ENCODE measurements at regions not wholly inside any gene's neighbourhood (a gene's known extent, or its start where the extent isn't known, plus 50 kb on each side); places are given as distances from the start of the nearest gene placed in this dataset.
A peak's percentile ranks its signal among the peaks of the same experiment; 100 is the strongest.
"Not testable (repeated sequence)": the region's sequence is repeated elsewhere in the genome, so short reads cannot be mapped to it uniquely, and the experiment has no call there.

- not testable (repeated sequence) for H2AFZ ChIP-seq (ENCODE audit: low read depth, low read length); H3K9ac ChIP-seq (ENCODE audit: low read length); H3K4me3 Mint-ChIP-seq (ENCODE audit: unreplicated experiment); H3K36me3 ChIP-seq (ENCODE audit: insufficient read depth, low read length); H3K36me3 Mint-ChIP-seq (ENCODE audit: low read depth, unreplicated experiment); H3K27ac Mint-ChIP-seq (ENCODE audit: unreplicated experiment); FAIRE-seq; H3K9me3 ChIP-seq (ENCODE audit: insufficient read depth, low read depth, low read length); H3K27ac ChIP-seq (ENCODE audit: low read depth, low read length); H3K4me1 Mint-ChIP-seq (ENCODE audit: low read depth, unreplicated experiment); H3K4me1 ChIP-seq (ENCODE audit: insufficient read depth, low read length); DNase-seq (ENCODE audit: low read depth); H3K4me2 ChIP-seq (ENCODE audit: low read length); H3K79me2 ChIP-seq (ENCODE audit: insufficient read depth, low read length); H4K20me1 ChIP-seq (ENCODE audit: insufficient read depth, low read length); H3K4me3 ChIP-seq (ENCODE audit: insufficient read depth, low read depth, low read length); H3K27me3 ChIP-seq (ENCODE audit: insufficient read depth, low read length); H3K27me3 Mint-ChIP-seq (ENCODE audit: low read depth, unreplicated experiment)
- H3K9me3 Mint-ChIP-seq (ENCODE audit: unreplicated experiment), result peaks cover 12% of the 10 kb centered on the region
Observed at GRCh38 chr14:105998597-105998996, 472.2 kb downstream of the TMEM121 start.

DNA sequence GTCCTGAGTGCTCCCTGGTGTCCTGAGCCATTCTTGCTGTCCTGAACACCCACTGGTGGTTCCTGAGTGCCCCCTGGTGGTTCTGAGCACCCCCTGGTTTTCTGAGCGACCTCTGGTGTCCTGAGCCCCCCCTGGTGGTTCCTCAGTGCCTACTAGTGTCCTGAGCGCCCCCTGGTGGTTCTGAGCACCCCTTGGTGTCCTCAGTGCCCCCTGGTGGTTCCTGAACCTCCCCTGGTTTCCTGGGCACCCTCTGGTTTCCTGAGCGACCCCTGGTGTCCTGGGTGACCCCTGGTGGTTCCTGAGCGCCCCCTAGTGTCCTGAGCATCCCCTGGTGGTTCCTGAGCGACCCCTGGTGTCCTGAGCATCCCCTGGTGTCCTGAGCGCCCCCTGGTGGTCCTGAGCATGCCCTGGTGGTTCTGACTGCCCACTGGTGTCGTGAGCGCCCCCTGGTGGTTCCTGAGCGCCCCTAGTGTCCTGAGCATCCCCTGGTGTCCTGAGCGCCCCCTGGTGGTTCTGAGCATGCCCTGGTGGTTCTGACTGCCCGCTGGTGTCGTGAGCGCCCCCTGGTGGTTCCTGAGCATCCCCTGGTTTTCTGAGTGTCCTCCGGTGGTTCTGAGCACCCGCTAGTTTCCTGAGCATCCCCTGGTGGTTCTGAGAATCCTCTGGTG, 473.1 kb downstream of the TMEM121 start:
- no peaks in the 10 kb centered on the region for H4K20me1 ChIP-seq (ENCODE audit: insufficient read depth, low read length)
- Mint-ChIP-seq H3K4me3 (ENCODE audit: unreplicated experiment) (no peak overlapping the region), H3K27ac (ENCODE audit: unreplicated experiment) (no peak overlapping the region), H3K4me1 (ENCODE audit: low read depth, unreplicated experiment) (no peaks in the 10 kb centered on the region), H3K9me3 (ENCODE audit: unreplicated experiment) (peaks cover 12% of the 10 kb centered on the region), H3K27me3 (ENCODE audit: low read depth, unreplicated experiment) (no peaks in the 10 kb centered on the region), H3K36me3 (ENCODE audit: low read depth, unreplicated experiment) (no peaks in the 10 kb centered on the region)
- no peaks in the 10 kb centered on the region for H3K4me1 ChIP-seq (ENCODE audit: insufficient read depth, low read length)
- no peak for FAIRE-seq
- no peak overlapping the region for H3K9ac ChIP-seq (ENCODE audit: low read length)
- H2AFZ ChIP-seq (ENCODE audit: low read depth, low read length), result no peak overlapping the region
- H3K4me3 ChIP-seq (ENCODE audit: insufficient read depth, low read depth, low read length), result no peak overlapping the region
- no peak for DNase-seq (ENCODE audit: low read depth)
- peaks cover 2% of the 10 kb centered on the region for H3K9me3 ChIP-seq (ENCODE audit: insufficient read depth, low read depth, low read length)
- peak; percentile 15 for TF ChIP-seq CTCF (IDR thresholded peaks at IDR 0.05; ENCODE audit: insufficient read depth, low read depth, low read length)
- no peak for TF ChIP-seq EZH2 (IDR thresholded peaks at IDR 0.05; ENCODE audit: insufficient read depth, low read length)
- H3K79me2 ChIP-seq (ENCODE audit: insufficient read depth, low read length), result no peaks in the 10 kb centered on the region
- H3K27me3 ChIP-seq (ENCODE audit: insufficient read depth, low read length), result no peaks in the 10 kb centered on the region
- no peak overlapping the region for H3K4me2 ChIP-seq (ENCODE audit: low read length)
- H3K36me3 ChIP-seq (ENCODE audit: insufficient read depth, low read length), result no peaks in the 10 kb centered on the region
- no peak overlapping the region for H3K27ac ChIP-seq (ENCODE audit: low read depth, low read length)

- H3K36me3 Mint-ChIP-seq (ENCODE audit: low read depth, unreplicated experiment); H3K27ac ChIP-seq (ENCODE audit: low read depth, low read length); H4K20me1 ChIP-seq (ENCODE audit: insufficient read depth, low read length); H3K4me2 ChIP-seq (ENCODE audit: low read length); H3K27me3 ChIP-seq (ENCODE audit: insufficient read depth, low read length); H3K9ac ChIP-seq (ENCODE audit: low read length); H3K27me3 Mint-ChIP-seq (ENCODE audit: low read depth, unreplicated experiment); H3K4me3 ChIP-seq (ENCODE audit: insufficient read depth, low read depth, low read length); H3K4me1 ChIP-seq (ENCODE audit: insufficient read depth, low read length); H3K36me3 ChIP-seq (ENCODE audit: insufficient read depth, low read length); H3K4me3 Mint-ChIP-seq (ENCODE audit: unreplicated experiment); DNase-seq (ENCODE audit: low read depth); FAIRE-seq; H3K9me3 ChIP-seq (ENCODE audit: insufficient read depth, low read depth, low read length); H3K4me1 Mint-ChIP-seq (ENCODE audit: low read depth, unreplicated experiment); H3K27ac Mint-ChIP-seq (ENCODE audit: unreplicated experiment); H2AFZ ChIP-seq (ENCODE audit: low read depth, low read length); H3K79me2 ChIP-seq (ENCODE audit: insufficient read depth, low read length): not testable (repeated sequence)
- H3K9me3 Mint-ChIP-seq (ENCODE audit: unreplicated experiment), result peaks cover 13% of the 10 kb centered on the region
Observed at GRCh38 chr14:106000029-106000511, 473.7 kb downstream of the TMEM121 start.

DNA sequence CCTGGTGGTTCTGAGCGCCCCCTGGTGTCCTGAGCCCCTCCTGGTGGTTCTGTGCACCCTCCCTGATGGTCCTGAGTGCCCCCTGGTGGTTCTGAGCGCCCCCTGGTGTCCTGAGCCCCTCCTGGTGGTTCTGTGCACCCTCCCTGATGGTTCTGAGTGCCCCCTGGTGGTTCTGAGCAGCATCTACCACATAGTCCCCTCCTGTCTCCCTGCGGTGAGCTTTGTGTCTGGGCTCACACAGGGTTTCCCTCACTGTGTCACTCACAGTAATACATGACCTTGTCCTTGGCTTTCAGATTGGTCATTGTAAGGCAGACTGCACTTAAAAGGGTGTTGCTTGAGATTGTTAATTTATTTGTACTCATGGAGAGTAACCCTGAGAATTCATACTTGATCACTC, 474.9 kb downstream of the TMEM121 start:
- H3K27ac ChIP-seq (ENCODE audit: low read depth, low read length); H3K9ac ChIP-seq (ENCODE audit: low read length); FAIRE-seq; H3K36me3 ChIP-seq (ENCODE audit: insufficient read depth, low read length); H3K27ac Mint-ChIP-seq (ENCODE audit: unreplicated experiment); H3K4me3 ChIP-seq (ENCODE audit: insufficient read depth, low read depth, low read length); H3K4me1 ChIP-seq (ENCODE audit: insufficient read depth, low read length); H2AFZ ChIP-seq (ENCODE audit: low read depth, low read length); H3K4me2 ChIP-seq (ENCODE audit: low read length); H3K4me3 Mint-ChIP-seq (ENCODE audit: unreplicated experiment); DNase-seq (ENCODE audit: low read depth); H3K4me1 Mint-ChIP-seq (ENCODE audit: low read depth, unreplicated experiment); H3K36me3 Mint-ChIP-seq (ENCODE audit: low read depth, unreplicated experiment); H4K20me1 ChIP-seq (ENCODE audit: insufficient read depth, low read length); H3K9me3 ChIP-seq (ENCODE audit: insufficient read depth, low read depth, low read length); H3K27me3 Mint-ChIP-seq (ENCODE audit: low read depth, unreplicated experiment); H3K79me2 ChIP-seq (ENCODE audit: insufficient read depth, low read length); H3K27me3 ChIP-seq (ENCODE audit: insufficient read depth, low read length): not testable (repeated sequence)
- H3K9me3 Mint-ChIP-seq (ENCODE audit: unreplicated experiment), result peaks cover 13% of the 10 kb centered on the region
